ENCODE measurements at regions not wholly inside any gene's neighbourhood (a gene's known extent, or its start where the extent isn't known, plus 50 kb on each side); places are given as distances from the start of the nearest gene placed in this dataset.

DNA sequence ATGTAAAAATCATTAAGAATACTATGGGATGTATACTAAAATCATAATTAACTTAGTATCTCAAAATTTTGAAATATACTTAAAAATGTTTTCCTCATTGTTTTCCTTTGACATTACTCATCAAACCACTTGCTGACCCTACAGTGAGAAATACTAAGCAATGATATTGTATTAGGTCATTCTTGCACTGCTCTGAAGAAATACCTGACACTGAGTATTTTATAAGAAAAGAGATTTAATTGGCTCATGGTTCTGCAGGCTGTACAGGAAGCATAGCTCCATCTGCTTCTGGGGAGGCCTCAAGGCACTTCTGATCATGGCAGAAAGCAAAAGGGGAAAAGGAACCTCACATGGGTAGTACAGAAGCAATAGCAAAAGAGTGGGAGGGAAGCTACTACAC is 950.9 kb upstream of the CHORDC1 start:
- H3K27ac ChIP-seq: no peak overlapping the region
- H3K27me3 ChIP-seq: no peaks in the 10 kb centered on the region
- DNase-seq (ENCODE audit: low spot score in 2 of 2): no peak
- H3K4me1 ChIP-seq: no peaks in the 10 kb centered on the region
- no peaks in the 10 kb centered on the region for H3K9me3 ChIP-seq
- no peak overlapping the region for H3K4me3 ChIP-seq
- TF ChIP-seq, protein P1, sequence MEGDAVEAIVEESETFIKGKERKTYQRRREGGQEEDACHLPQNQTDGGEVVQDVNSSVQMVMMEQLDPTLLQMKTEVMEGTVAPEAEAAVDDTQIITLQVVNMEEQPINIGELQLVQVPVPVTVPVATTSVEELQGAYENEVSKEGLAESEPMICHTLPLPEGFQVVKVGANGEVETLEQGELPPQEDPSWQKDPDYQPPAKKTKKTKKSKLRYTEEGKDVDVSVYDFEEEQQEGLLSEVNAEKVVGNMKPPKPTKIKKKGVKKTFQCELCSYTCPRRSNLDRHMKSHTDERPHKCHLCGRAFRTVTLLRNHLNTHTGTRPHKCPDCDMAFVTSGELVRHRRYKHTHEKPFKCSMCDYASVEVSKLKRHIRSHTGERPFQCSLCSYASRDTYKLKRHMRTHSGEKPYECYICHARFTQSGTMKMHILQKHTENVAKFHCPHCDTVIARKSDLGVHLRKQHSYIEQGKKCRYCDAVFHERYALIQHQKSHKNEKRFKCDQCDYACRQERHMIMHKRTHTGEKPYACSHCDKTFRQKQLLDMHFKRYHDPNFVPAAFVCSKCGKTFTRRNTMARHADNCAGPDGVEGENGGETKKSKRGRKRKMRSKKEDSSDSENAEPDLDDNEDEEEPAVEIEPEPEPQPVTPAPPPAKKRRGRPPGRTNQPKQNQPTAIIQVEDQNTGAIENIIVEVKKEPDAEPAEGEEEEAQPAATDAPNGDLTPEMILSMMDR (IDR thresholded peaks at IDR 0.05): no peak
- H3K36me3 ChIP-seq: no peaks in the 10 kb centered on the region
- intact Hi-C loops (cut with DNase I): no loop called here

DNA sequence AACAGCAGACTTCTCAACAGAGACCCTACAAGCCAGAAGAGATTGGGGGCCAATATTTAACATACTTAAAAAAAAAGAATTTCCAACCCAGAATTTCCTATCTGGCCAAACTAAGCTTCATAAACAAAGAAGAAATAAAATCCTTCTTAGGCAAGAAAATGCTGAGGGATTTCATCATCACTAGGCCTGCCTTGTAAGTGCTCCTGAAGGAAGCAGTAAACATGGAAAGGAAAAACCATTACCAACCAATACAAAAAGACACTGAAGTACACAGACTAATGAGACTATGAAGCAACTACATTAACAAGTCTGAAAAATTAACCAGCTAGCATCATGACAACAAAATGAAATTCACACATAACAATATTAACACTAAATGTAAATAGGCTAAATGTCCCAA is 947.9 kb upstream of the CHORDC1 start:
- no peak overlapping the region for H3K27ac ChIP-seq
- DNase-seq (ENCODE audit: low spot score in 2 of 2): no peak

DNA sequence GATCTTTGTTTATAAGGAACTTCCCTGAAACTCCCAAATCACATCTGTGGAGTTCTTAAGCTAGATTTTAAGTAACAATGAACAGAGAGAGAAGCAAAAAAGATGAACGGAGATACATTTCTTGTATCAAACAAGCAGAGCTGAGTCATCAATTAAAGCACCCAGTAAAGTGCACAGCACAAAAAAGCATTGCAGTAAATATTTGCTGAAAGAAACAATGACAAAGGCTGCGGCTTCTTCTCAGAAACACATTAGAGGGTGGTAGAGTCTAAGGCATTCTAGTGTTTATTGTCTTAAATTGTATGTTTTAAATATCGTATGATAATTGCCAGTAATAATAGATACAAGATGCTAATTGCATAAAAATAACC is 941.6 kb upstream of the CHORDC1 start:
- no peaks in the 10 kb centered on the region for H3K36me3 ChIP-seq

More for the DNA sequence above, 947.9 kb upstream of the CHORDC1 start:
- Histone ChIP-seq H3K9me3 (no peaks in the 10 kb centered on the region), H3K27me3 (no peaks in the 10 kb centered on the region), H3K36me3 (no peaks in the 10 kb centered on the region), H3K4me3 (no peak overlapping the region), H3K4me1 (no peaks in the 10 kb centered on the region)
- TF ChIP-seq, protein P1 (IDR thresholded peaks at IDR 0.05): no peak
- intact Hi-C loops (cut with DNase I): no loop called here

DNA sequence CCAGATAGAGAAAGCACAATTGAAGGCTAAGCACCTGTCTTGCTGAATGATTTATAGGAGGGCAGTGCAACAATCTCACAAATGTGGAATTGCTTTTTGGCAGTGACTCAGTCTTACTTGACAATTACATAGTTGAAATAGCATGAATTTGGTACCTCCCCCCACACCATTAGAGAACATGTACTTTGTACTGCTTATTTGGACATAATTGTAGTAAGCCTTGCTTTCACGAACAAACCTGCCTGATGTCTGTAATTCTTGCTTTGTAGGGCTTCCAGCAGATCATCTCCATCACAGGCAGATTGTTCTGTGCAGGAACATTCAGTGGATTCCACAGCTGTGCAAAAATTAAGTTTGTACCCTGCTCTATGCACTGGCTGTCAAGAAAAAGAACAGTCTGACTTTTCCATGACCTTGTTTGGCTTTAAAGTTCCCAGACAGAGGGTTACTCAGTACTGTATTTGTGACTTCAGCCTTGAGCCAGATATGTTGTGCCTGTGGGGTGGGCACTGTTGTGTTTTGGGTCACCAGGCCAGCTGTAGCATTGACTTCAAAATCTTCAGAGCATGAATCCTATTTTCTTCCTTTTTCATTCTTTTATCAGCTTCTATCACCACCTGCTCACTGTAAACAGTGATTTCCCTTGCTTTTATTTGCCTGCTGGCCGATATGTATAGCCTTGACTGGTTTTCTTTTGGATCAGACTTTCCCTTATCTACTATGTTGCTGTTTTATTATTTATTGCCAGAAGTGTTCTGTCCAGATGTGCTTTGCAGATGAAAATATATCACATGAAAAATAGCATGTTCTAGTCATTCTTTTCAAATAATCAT is 941.0 kb upstream of the CHORDC1 start:
- no peaks in the 10 kb centered on the region for H3K36me3 ChIP-seq
- intact Hi-C loops (cut with DNase I): no loop called here
- peak overlapping the region in 1 of 2 donors; percentile 6 for H3K27ac ChIP-seq
- H3K4me1 ChIP-seq: peaks cover 0 to 6% of the 10 kb centered on the region in 2 donors
- no peaks in the 10 kb centered on the region for H3K27me3 ChIP-seq
- DNase-seq (ENCODE audit: low spot score in 2 of 2): no peak
- H3K9me3 ChIP-seq: no peaks in the 10 kb centered on the region
- TF ChIP-seq, protein P1 (IDR thresholded peaks at IDR 0.05): no peak
- no peak overlapping the region for H3K4me3 ChIP-seq

More for the DNA sequence above, 941.6 kb upstream of the CHORDC1 start:
- Histone ChIP-seq H3K4me1 (peaks cover 0 to 6% of the 10 kb centered on the region in 2 donors), H3K27ac (peak overlapping the region in 1 of 2 donors; percentile 6), H3K9me3 (no peaks in the 10 kb centered on the region), H3K4me3 (no peak overlapping the region), H3K27me3 (no peaks in the 10 kb centered on the region)
- TF ChIP-seq, protein P1 (IDR thresholded peaks at IDR 0.05): no peak
- intact Hi-C loops (cut with DNase I): no loop called here
- DNase-seq (ENCODE audit: low spot score in 2 of 2): no peak

DNA sequence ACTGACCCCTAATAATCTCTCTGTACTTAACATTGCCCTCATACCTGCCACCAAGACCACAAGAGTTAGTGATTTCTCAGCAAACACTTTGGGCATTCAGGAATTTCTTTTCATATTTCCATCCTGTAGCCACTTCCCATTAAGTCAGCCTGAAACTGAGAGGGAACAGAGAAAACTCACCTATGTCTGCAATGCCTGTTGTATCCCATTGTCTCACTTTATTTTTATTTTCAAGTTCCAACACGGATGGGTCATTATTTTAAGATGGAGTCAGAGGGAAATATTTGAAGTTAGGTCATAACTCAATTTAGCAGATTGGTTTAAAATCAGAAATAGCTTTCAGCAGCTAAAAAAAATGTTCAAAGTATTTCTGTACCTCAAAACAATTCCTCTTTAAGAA is 937.8 kb upstream of the CHORDC1 start:
- no peak for DNase-seq (ENCODE audit: low spot score in 2 of 2)
- intact Hi-C loops (cut with DNase I): no loop called here
- Histone ChIP-seq H3K36me3 (no peaks in the 10 kb centered on the region), H3K27me3 (no peaks in the 10 kb centered on the region), H3K4me3 (no peak overlapping the region), H3K27ac (no peak overlapping the region), H3K4me1 (peaks cover 0 to 6% of the 10 kb centered on the region in 2 donors), H3K9me3 (no peaks in the 10 kb centered on the region)
- TF ChIP-seq, protein P1 (IDR thresholded peaks at IDR 0.05): no peak

Measured in ascending aorta (tissue), 2 donors.